HepG2 (cell line): ENCODE measurements at regions not wholly inside any gene's neighbourhood (a gene's known extent, or its start where the extent isn't known, plus 50 kb on each side); places are given as distances from the start of the nearest gene placed in this dataset.

Source experiments
- ATAC-seq: fragments of 200-7000 bp; cut with Tn5 transposase; 3 replicates; pipeline ENCODE4 v1.9.1; 2020; ENCODE audit warnings: mild to moderate bottlenecking, moderate library complexity
- BruUV-seq: library from RNA; stranded (reverse); fragments of 400-500 nt; replicated peaks from 2 replicates; lab custom pipeline; 2021; lab: Mats Ljungman, UMichigan
- CTCF ChIA-PET: fragments of 300-600 bp; formaldehyde crosslinking; extraction: SDS; loops from one replicate; lab custom pipeline; 2021; ENCODE audit warnings: low total read pairs, inconsistent platforms, low intra/inter-chr PET ratio; lab: Yijun Ruan, JAX
- POLR2A ChIA-PET: fragments of 350-600 bp; sonication (Branson Sonifier 250); formaldehyde crosslinking; loops from one replicate; lab custom pipeline; 2020; ENCODE audit warnings: antibody characterized with exemption, inconsistent platforms; lab: Yijun Ruan, JAX
- DNase-seq: peaks from one replicate; pipeline ENCODE4 v3.0.0-alpha.2; 2015; ENCODE audit warnings: low spot score
- FAIRE-seq: peaks from 3 replicates; lab custom pipeline; 2011; peaks lifted over from hg19 to GRCh38; lab: Jason Lieb, UNC
- H2AFZ ChIP-seq: one replicate; pipeline ENCODE4 v1.6.1; 2011; ENCODE audit warnings: low read length, inconsistent platforms
- H3K27ac ChIP-seq: fragments of 300-600 bp; 3 replicates; pipeline ENCODE4 v1.8.0; 2011; ENCODE audit warnings: mixed run types, mild to moderate bottlenecking, mixed read lengths, low read length, inconsistent platforms; ENCODE audit not compliant: insufficient read depth; ENCODE audit errors: extremely low read length
- H3K27me3 ChIP-seq, 2 experiments: fragments of 200-600 bp in 1 of 2; 2 replicates in 1 of 2; 3 replicates in 1 of 2; pipeline versions ENCODE4 v1.6.0 to v1.8.0; 2011; ENCODE audit warnings: low read length in 2 of 2, mild to moderate bottlenecking in 2 of 2, moderate library complexity in 2 of 2, inconsistent platforms in 1 of 2; ENCODE audit not compliant: insufficient read depth in 2 of 2, control insufficient read depth in 1 of 2
- H3K36me3 ChIP-seq, 2 experiments: fragments of 200-600 bp in 1 of 2; replicated peaks in 1 of 2; 2 replicates in 1 of 2; 3 replicates in 1 of 2; pipeline versions ENCODE4 v1.5.1 to v1.8.0; 2011; ENCODE audit warnings: low read length in 2 of 2, inconsistent platforms in 1 of 2; ENCODE audit not compliant: insufficient read depth in 2 of 2, control insufficient read depth in 1 of 2
- H3K4me1 ChIP-seq: 2 replicates; pipeline ENCODE4 v1.5.1; 2012; ENCODE audit warnings: low read length, inconsistent platforms; ENCODE audit not compliant: insufficient read depth
- H3K4me2 ChIP-seq: 2 replicates; pipeline ENCODE4 v1.6.0; 2011; ENCODE audit warnings: low read depth, low read length, inconsistent platforms
- H3K4me3 ChIP-seq, 3 experiments: fragments of 200-600 bp in 1 of 3; sonication (generic), shearing (Covaris generic) in 1 of 3; replicated peaks in 1 of 3; 2 replicates each; pipeline ENCODE4 v1.5.1; 2011 to 2016; ENCODE audit warnings: low read length in 3 of 3, inconsistent platforms in 2 of 3, low read depth in 2 of 3, mild to moderate bottlenecking in 2 of 3, control low read depth in 1 of 3, mixed read lengths in 1 of 3; ENCODE audit not compliant: insufficient read depth in 1 of 3
- H3K79me2 ChIP-seq: one replicate; pipeline ENCODE4 v1.6.1; 2011; ENCODE audit warnings: low read length, inconsistent platforms; ENCODE audit not compliant: insufficient read depth
- H3K9ac ChIP-seq: 2 replicates; pipeline ENCODE4 v1.6.0; 2011; ENCODE audit warnings: mild to moderate bottlenecking, low read depth, low read length, inconsistent platforms; ENCODE audit not compliant: insufficient read depth
- H3K9me3 ChIP-seq: 2 replicates; pipeline ENCODE4 v1.5.1; 2012; ENCODE audit warnings: mild to moderate bottlenecking, low read length
- H4K20me1 ChIP-seq: 2 replicates; pipeline ENCODE4 v1.6.0; 2011; ENCODE audit warnings: inconsistent platforms, mild to moderate bottlenecking, low read length, moderate library complexity; ENCODE audit not compliant: insufficient read depth
- ARID2 ChIP-seq: sonication (generic); formaldehyde crosslinking; IDR thresholded peaks from 2 replicates; pipeline ENCODE4 v1.8.1; 2022; ENCODE audit warnings: mild to moderate bottlenecking, missing genetic modification reagents, borderline replicate concordance
- BRCA1 ChIP-seq: sonication (generic); formaldehyde crosslinking; IDR thresholded peaks from 2 replicates; pipeline ENCODE4 v1.4.0; 2020; ENCODE audit warnings: missing genetic modification reagents
- CEBPG ChIP-seq: IDR thresholded peaks from 2 replicates; pipeline ENCODE4 v1.6.1; 2016
- GTF2F1 ChIP-seq: fragments of 150-350 bp; IDR thresholded peaks from 2 replicates; pipeline ENCODE4 v1.6.1; 2014; ENCODE audit warnings: low read length
- HDAC1 ChIP-seq: sonication (generic); formaldehyde crosslinking; IDR thresholded peaks from 2 replicates; pipeline ENCODE4 v1.5.1; 2020; ENCODE audit warnings: mild to moderate bottlenecking, missing genetic modification reagents
- HNRNPUL1 ChIP-seq: fragments of 200-400 bp; formaldehyde crosslinking; IDR thresholded peaks from 2 replicates; pipeline ENCODE4 v1.6.1; 2017; ENCODE audit warnings: low read depth, mild to moderate bottlenecking, low read length, moderate library complexity
- KDM5B ChIP-seq: sonication (generic); formaldehyde crosslinking; IDR thresholded peaks from 2 replicates; pipeline ENCODE4 v1.4.0; 2020; ENCODE audit warnings: missing genetic modification reagents, mild to moderate bottlenecking, borderline replicate concordance
- NCOA2 ChIP-seq: sonication (generic); formaldehyde crosslinking; IDR thresholded peaks from 2 replicates; pipeline ENCODE4 v1.8.0; 2022; ENCODE audit warnings: inconsistent platforms
- PCBP1 ChIP-seq: fragments of 200-400 bp; formaldehyde crosslinking; IDR thresholded peaks from 2 replicates; pipeline ENCODE4 v1.6.1; 2017; ENCODE audit warnings: mild to moderate bottlenecking, low read depth, low read length, borderline replicate concordance
- YEATS2 ChIP-seq: sonication (generic); formaldehyde crosslinking; IDR thresholded peaks from 2 replicates; pipeline ENCODE4 v1.4.0; 2020; ENCODE audit warnings: missing genetic modification reagents, borderline replicate concordance
- ZFP90 ChIP-seq: sonication (generic); formaldehyde crosslinking; IDR thresholded peaks from 2 replicates; pipeline ENCODE4 v1.8.0; 2022; ENCODE audit warnings: missing genetic modification reagents, mild to moderate bottlenecking, inconsistent platforms, borderline replicate concordance
- ZNF256 ChIP-seq: sonication (generic); formaldehyde crosslinking; conservative IDR thresholded peaks from 2 replicates; pipeline ENCODE4 v1.4.0; 2020; ENCODE audit warnings: missing genetic modification reagents
- WGBS: methylation state at CpG from one replicate; pipeline ENCODE4 v1.1.6; 2017; ENCODE audit warnings: low lambda C conversion rate; 5-methylcytosine and 5-hydroxymethylcytosine counted together
- in situ Hi-C: cut with HindIII; loops from 2 replicates; pipeline ENCODE4 v1.10.0; 2017; ENCODE audit warnings: low pct_unique_long_range_greater_than_20kb; ENCODE audit not compliant: extremely low pct_ligation_motif_present
- intact Hi-C: fragments of 100-400 bp; cut with micrococcal nuclease; formaldehyde crosslinking; loops from one replicate; pipeline ENCODE4 v1.10.0; 2022; ENCODE audit not compliant: unreplicated experiment
- TF ChIP-seq, protein P1 (sequence below): sonication (generic); formaldehyde crosslinking; IDR thresholded peaks from 2 replicates; pipeline ENCODE4 v1.8.0; 2022; ENCODE audit warnings: mild to moderate bottlenecking, missing genetic modification reagents, moderate library complexity
- TF ChIP-seq, protein P2 (sequence below): sonication (generic); formaldehyde crosslinking; IDR thresholded peaks from 2 replicates; pipeline ENCODE4 v1.4.0; 2020; ENCODE audit warnings: missing genetic modification reagents, borderline replicate concordance

DNA sequence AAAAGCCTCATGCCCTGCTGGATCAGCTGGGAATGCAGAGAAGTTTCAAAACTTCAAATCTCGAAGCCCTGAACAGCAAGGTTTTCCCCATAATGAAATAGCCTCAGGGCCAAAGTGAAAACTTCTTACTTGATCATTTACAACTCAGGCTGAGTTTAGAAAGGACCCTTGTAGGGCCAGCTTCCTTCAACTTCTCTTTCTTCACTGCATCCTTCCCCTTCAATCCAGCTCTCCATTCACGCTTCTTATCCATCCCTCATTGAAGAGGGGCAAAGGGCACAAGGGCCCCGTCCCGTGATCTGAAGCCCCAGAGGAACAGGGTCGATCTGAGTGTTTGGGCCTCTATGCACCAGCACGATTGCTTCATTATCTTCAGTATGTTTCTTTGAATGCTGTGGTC is 392.2 kb upstream of the CELF2 start:
- TF ChIP-seq, protein P1, sequence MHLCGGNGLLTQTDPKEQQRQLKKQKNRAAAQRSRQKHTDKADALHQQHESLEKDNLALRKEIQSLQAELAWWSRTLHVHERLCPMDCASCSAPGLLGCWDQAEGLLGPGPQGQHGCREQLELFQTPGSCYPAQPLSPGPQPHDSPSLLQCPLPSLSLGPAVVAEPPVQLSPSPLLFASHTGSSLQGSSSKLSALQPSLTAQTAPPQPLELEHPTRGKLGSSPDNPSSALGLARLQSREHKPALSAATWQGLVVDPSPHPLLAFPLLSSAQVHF (CRISPR knock-in tag) = no peak
- TF ChIP-seq PCBP1 = no peak
- no peak for TF ChIP-seq ZFP90 (CRISPR knock-in tag)
- no peak for TF ChIP-seq ARID2
- TF ChIP-seq ZNF256 (CRISPR knock-in tag) = no peak
- no peak for TF ChIP-seq YEATS2 (CRISPR knock-in tag)
- TF ChIP-seq, protein P2, sequence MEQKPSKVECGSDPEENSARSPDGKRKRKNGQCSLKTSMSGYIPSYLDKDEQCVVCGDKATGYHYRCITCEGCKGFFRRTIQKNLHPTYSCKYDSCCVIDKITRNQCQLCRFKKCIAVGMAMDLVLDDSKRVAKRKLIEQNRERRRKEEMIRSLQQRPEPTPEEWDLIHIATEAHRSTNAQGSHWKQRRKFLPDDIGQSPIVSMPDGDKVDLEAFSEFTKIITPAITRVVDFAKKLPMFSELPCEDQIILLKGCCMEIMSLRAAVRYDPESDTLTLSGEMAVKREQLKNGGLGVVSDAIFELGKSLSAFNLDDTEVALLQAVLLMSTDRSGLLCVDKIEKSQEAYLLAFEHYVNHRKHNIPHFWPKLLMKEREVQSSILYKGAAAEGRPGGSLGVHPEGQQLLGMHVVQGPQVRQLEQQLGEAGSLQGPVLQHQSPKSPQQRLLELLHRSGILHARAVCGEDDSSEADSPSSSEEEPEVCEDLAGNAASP (CRISPR knock-in tag) = no peak
- TF ChIP-seq HNRNPUL1 = no peak
- TF ChIP-seq KDM5B (CRISPR knock-in tag) = no peak
- no peak for TF ChIP-seq NCOA2 (CRISPR knock-in tag)
- no peak for TF ChIP-seq HDAC1 (CRISPR knock-in tag)
- no peak for TF ChIP-seq CEBPG
- no peak for TF ChIP-seq BRCA1 (CRISPR knock-in tag)
- no peak for TF ChIP-seq GTF2F1

More for the DNA sequence above, 392.2 kb upstream of the CELF2 start:
- no peaks in the 10 kb centered on the region for H3K27me3 ChIP-seq
- H3K9ac ChIP-seq = no peak overlapping the region
- WGBS = 2% methylated on average over 6 of the region's 6 CpGs
- no peak overlapping the region for H2AFZ ChIP-seq
- no peak overlapping the region for H3K4me3 ChIP-seq
- intact Hi-C loops = no loop called here
- H3K9me3 ChIP-seq = peaks cover 35% of the 10 kb centered on the region
- ATAC-seq (no peak), DNase-seq (no peak), FAIRE-seq (no peak)
- ChIA-PET POLR2A (no interaction called here), CTCF (no interaction called here)
- no peaks in the 10 kb centered on the region for H3K79me2 ChIP-seq
- no peaks in the 10 kb centered on the region for H3K36me3 ChIP-seq
- H3K4me2 ChIP-seq = no peak overlapping the region
- H3K27ac ChIP-seq = no peak overlapping the region
- in situ Hi-C loops = no loop called here
- H4K20me1 ChIP-seq = no peaks in the 10 kb centered on the region
- BruUV-seq = no TSS peak
- H3K4me1 ChIP-seq = no peaks in the 10 kb centered on the region
